AG04449 (cell line): ENCODE measurements at regions not wholly inside any gene's neighbourhood (a gene's known extent, or its start where the extent isn't known, plus 50 kb on each side); places are given as distances from the start of the nearest gene placed in this dataset.
"Not testable (repeated sequence)": the region's sequence is repeated elsewhere in the genome, so short reads cannot be mapped to it uniquely, and the experiment has no call there.

Source experiments
- CTCF ChIA-PET: fragments of 350-600 bp; formaldehyde crosslinking; extraction: SDS; loops from one replicate; lab custom pipeline; 2021; ENCODE audit warnings: antibody characterized with exemption; lab: Yijun Ruan, JAX
- POLR2A ChIA-PET: fragments of 400-600, 350-600 bp; formaldehyde crosslinking; extraction: SDS; loops from one replicate; lab custom pipeline; 2020; ENCODE audit warnings: antibody characterized with exemption, inconsistent platforms; lab: Yijun Ruan, JAX
- DNase-seq: peaks from one replicate; pipeline ENCODE4 v3.0.0-alpha.2; 2010; ENCODE audit warnings: low read depth, low spot score
- H3K4me3 ChIP-seq: 2 replicates; pipeline ENCODE4 v1.5.1; 2011; ENCODE audit warnings: low read depth, mild to moderate bottlenecking, control low read depth, low read length
- TF ChIP-seq, protein P1 (sequence below): IDR thresholded peaks from one replicate; pipeline ENCODE4 v1.5.1; 2011; ENCODE audit warnings: mild to moderate bottlenecking, moderate library complexity, low read length, control low read depth, inconsistent platforms; ENCODE audit not compliant: insufficient read depth; ENCODE audit errors: missing control alignments

GRCh38 chr12:59314209-59314608 is 281.6 kb upstream of the SLC16A7 start:
- ChIA-PET CTCF (interaction anchor here (1.3 kb wide), 1 partner anchor 59 kb away, joined by 3 read pairs; no protein-coding TSS in a partner anchor), POLR2A (no interaction called here)
- TF ChIP-seq, protein P1, sequence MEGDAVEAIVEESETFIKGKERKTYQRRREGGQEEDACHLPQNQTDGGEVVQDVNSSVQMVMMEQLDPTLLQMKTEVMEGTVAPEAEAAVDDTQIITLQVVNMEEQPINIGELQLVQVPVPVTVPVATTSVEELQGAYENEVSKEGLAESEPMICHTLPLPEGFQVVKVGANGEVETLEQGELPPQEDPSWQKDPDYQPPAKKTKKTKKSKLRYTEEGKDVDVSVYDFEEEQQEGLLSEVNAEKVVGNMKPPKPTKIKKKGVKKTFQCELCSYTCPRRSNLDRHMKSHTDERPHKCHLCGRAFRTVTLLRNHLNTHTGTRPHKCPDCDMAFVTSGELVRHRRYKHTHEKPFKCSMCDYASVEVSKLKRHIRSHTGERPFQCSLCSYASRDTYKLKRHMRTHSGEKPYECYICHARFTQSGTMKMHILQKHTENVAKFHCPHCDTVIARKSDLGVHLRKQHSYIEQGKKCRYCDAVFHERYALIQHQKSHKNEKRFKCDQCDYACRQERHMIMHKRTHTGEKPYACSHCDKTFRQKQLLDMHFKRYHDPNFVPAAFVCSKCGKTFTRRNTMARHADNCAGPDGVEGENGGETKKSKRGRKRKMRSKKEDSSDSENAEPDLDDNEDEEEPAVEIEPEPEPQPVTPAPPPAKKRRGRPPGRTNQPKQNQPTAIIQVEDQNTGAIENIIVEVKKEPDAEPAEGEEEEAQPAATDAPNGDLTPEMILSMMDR: no peak
- DNase-seq: no peak
- no peak overlapping the region for H3K4me3 ChIP-seq

- no peak overlapping the region for H3K4me3 ChIP-seq
- CTCF ChIA-PET: no interaction called here
- TF ChIP-seq, protein P1: no peak
- no peak for DNase-seq
- POLR2A ChIA-PET: no interaction called here
Observed at GRCh38 chr12:59304077-59304721, 291.6 kb upstream of the SLC16A7 start.

GRCh38 chr12:59298296-59298695 is 297.5 kb upstream of the SLC16A7 start:
- H3K4me3 ChIP-seq: no peak overlapping the region
- ChIA-PET POLR2A (no interaction called here), CTCF (no interaction called here)
- no peak for DNase-seq
- TF ChIP-seq, protein P1: no peak

DNA sequence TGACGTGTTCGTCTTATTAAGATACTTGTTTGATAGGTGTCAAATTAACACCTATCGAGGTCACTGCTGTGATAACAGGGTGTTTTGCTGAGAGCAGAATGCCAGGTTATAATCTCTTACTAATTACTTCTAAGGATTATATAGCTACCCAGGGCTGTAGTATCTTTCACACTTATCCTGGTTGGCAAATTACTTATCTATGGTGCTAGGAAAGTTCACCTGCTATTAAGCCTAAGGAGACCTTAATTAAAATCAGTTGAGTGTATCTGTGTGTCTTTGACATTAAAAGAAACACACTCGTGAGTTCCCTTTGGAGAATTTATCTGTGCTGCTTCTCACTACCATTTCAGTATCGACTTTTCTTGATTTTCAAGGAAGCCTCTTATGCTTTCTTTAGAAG is 301.6 kb upstream of the SLC16A7 start:
- H3K4me3 ChIP-seq: no peak overlapping the region
- ChIA-PET CTCF (no interaction called here), POLR2A (no interaction called here)
- TF ChIP-seq, protein P1: no peak
- DNase-seq: no peak

DNA sequence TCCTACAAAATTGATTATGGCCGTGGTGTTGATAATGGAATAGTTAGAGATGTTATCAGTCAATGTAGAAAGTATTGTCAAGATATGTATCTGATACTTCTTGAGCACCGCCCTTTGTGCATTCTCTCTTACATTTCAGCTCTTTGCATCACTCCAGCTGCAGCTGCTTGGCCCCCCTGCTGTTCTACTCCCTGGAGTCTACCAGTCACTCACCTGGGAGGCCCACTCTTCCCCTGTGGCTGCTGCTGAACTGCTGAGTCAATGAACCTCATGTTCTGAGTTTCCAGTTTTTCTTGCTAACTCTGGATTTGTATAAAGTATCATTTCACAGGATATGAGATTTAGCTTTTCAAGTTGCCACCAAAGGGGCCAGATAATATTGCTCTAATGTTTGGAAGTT is 312.8 kb upstream of the SLC16A7 start:
- POLR2A ChIA-PET: no interaction called here
- CTCF ChIA-PET: no interaction called here
- no peak overlapping the region for H3K4me3 ChIP-seq
- no peak for DNase-seq
- TF ChIP-seq, protein P1: no peak

- DNase-seq, H3K4me3 ChIP-seq, CTCF ChIA-PET, POLR2A ChIA-PET: not testable (repeated sequence)
Observed at GRCh38 chr12:59273561-59273960, 322.3 kb upstream of the SLC16A7 start.

GRCh38 chr12:59268295-59268809 is 327.5 kb upstream of the SLC16A7 start:
- TF ChIP-seq, protein P1: no peak
- CTCF ChIA-PET: no interaction called here

More at GRCh38 chr12:59268295-59268809, 327.5 kb upstream of the SLC16A7 start:
- POLR2A ChIA-PET: no interaction called here
- DNase-seq: no peak
- H3K4me3 ChIP-seq: no peak overlapping the region
